ENCODE measurements at regions not wholly inside any gene's neighbourhood (a gene's known extent, or its start where the extent isn't known, plus 50 kb on each side); places are given as distances from the start of the nearest gene placed in this dataset.

GRCh38 chr13:83592095-83592494, 290.2 kb downstream of the SLITRK1 start:
- no peak overlapping the region for H3K4me3 ChIP-seq (replicated peaks; ENCODE audit: low read depth, low read length)
- TF ChIP-seq, protein P1, sequence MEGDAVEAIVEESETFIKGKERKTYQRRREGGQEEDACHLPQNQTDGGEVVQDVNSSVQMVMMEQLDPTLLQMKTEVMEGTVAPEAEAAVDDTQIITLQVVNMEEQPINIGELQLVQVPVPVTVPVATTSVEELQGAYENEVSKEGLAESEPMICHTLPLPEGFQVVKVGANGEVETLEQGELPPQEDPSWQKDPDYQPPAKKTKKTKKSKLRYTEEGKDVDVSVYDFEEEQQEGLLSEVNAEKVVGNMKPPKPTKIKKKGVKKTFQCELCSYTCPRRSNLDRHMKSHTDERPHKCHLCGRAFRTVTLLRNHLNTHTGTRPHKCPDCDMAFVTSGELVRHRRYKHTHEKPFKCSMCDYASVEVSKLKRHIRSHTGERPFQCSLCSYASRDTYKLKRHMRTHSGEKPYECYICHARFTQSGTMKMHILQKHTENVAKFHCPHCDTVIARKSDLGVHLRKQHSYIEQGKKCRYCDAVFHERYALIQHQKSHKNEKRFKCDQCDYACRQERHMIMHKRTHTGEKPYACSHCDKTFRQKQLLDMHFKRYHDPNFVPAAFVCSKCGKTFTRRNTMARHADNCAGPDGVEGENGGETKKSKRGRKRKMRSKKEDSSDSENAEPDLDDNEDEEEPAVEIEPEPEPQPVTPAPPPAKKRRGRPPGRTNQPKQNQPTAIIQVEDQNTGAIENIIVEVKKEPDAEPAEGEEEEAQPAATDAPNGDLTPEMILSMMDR (IDR thresholded peaks at IDR 0.05; ENCODE audit: low read depth, low read length, missing control alignments): no peak
- no peak for DNase-seq (ENCODE audit: extremely low read depth, low read depth)

DNA sequence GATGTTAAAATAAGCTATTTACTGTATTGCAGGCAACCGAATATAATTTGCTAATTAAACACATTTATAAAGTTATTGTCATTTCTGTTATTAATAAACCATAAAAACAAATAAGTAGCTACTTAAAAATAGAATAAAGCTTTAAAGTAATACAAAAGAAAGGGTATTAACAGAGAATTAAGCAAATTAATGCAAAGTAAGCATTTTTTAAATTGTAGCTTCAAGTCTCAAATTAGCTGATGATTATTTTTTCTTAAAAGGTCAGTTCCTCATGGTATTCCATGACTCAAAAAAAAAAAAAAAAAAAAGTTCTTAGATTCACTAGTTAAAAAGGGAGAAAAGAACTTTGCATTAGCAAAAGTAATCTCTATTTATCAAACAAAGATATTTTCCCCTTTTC, 292.5 kb downstream of the SLITRK1 start:
- no peak for DNase-seq (ENCODE audit: extremely low read depth, low read depth)
- TF ChIP-seq, protein P1 (IDR thresholded peaks at IDR 0.05; ENCODE audit: low read depth, low read length, missing control alignments): no peak

DNA sequence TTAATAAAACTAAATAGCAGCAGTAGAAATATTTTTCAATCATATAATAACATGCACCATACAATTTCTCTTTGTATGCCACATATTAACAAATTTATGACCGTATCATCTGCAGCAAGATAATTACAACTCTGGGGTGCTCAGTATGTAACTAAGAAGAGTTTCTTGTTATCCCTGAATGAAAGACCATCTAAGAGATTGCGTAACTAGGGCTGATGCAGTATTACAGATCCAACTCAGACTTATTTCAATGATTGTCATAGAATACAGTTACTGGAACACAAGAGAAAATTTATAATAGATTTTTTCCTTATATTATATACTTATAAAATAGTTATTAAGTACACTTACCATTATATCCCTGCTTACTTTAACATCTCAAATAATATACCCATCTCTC, 305.1 kb downstream of the SLITRK1 start:
- DNase-seq (ENCODE audit: extremely low read depth, low read depth): no peak
- TF ChIP-seq, protein P1 (IDR thresholded peaks at IDR 0.05; ENCODE audit: low read depth, low read length, missing control alignments): no peak
- H3K4me3 ChIP-seq (replicated peaks; ENCODE audit: low read depth, low read length): no peak overlapping the region

More for the DNA sequence above, 292.5 kb downstream of the SLITRK1 start:
- H3K4me3 ChIP-seq (replicated peaks; ENCODE audit: low read depth, low read length): no peak overlapping the region

GRCh38 chr13:83568019-83568418, 314.3 kb downstream of the SLITRK1 start:
- TF ChIP-seq, protein P1 (IDR thresholded peaks at IDR 0.05; ENCODE audit: low read depth, low read length, missing control alignments): no peak
- no peak for DNase-seq (ENCODE audit: extremely low read depth, low read depth)
- H3K4me3 ChIP-seq (replicated peaks; ENCODE audit: low read depth, low read length): no peak overlapping the region

DNA sequence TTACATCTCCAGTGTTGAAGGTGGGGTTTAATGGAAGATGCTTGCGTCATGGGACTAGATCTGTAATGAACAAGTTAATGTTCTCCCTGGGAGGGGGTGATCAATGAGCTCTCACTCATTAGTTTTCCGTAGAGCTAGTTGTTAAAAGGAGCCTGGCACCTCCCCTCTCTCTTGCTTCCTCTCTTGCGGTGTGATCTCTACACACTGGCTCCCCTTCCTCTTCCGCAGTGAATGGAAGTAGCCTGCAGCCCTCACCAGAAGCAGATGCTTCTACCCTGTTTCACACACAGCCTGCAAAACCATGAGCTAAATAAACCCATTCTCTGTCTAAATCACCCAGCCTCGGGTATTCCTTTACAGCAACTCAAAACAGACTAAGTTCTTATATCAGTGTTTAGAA, 318.8 kb downstream of the SLITRK1 start:
- TF ChIP-seq, protein P1 (IDR thresholded peaks at IDR 0.05; ENCODE audit: low read depth, low read length, missing control alignments): no peak
- no peak for DNase-seq (ENCODE audit: extremely low read depth, low read depth)
- no peak overlapping the region for H3K4me3 ChIP-seq (replicated peaks; ENCODE audit: low read depth, low read length)

DNA sequence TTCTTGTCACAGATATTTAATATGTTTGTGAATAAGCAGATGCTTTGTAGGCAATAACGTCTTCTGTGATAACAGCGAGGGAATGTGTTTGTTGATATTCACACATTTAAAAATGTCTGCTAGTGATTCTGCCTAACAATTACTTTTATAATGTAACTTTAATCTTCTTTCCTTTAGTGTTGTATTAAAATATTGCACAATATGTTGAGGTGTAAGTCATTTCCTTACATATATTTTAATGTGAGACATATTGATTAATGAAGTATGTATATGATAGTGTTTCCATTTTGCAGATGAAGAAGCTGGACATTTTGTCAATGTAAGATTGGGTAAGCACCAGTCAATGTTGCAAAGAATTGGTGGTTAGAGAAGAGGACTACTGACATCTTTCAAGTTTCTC, 324.4 kb downstream of the SLITRK1 start:
- no peak for DNase-seq (ENCODE audit: extremely low read depth, low read depth)
- no peak overlapping the region for H3K4me3 ChIP-seq (replicated peaks; ENCODE audit: low read depth, low read length)
- TF ChIP-seq, protein P1 (IDR thresholded peaks at IDR 0.05; ENCODE audit: low read depth, low read length, missing control alignments): no peak

DNA sequence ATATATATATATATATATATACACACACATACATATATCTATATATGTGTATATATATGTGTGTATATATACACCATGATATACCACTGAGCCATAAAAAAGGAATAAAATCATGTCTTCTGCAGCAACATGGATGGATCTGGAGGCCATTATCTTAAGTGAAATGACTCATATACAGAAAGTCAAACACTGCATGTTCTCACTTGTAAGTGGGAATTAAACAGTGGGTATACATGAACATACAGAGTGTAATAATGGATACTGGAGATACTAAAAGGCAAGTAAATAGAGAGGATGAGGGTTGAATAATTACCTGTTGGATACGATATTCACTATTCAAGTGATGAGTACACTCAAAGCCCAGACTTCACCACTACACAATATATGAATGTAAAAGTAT, 332.6 kb downstream of the SLITRK1 start:
- DNase-seq (ENCODE audit: extremely low read depth, low read depth): no peak
- TF ChIP-seq, protein P1 (IDR thresholded peaks at IDR 0.05; ENCODE audit: low read depth, low read length, missing control alignments): no peak
- no peak overlapping the region for H3K4me3 ChIP-seq (replicated peaks; ENCODE audit: low read depth, low read length)
